H1 (cell line): ENCODE measurements at regions not wholly inside any gene's neighbourhood (a gene's known extent, or its start where the extent isn't known, plus 50 kb on each side); places are given as distances from the start of the nearest gene placed in this dataset.

Experiments used
- CHD2 ChIP-seq: IDR thresholded peaks from 2 replicates; pipeline ENCODE4 v1.6.1; 2012; ENCODE audit warnings: low read length, improper control_type of control experiment
- EP300 ChIP-seq, 2 experiments: IDR thresholded peaks; 1 replicate in 1 of 2; 2 replicates in 1 of 2; pipeline ENCODE4 v1.6.1; 2011 to 2012; ENCODE audit warnings: low read depth in 2 of 2, low read length in 2 of 2, mild to moderate bottlenecking in 2 of 2, borderline replicate concordance in 1 of 2, inconsistent platforms in 1 of 2, moderate library complexity in 1 of 2
- GABPA ChIP-seq: IDR thresholded peaks from 2 replicates; pipeline ENCODE4 v1.6.1; 2011; ENCODE audit warnings: mild to moderate bottlenecking, low read length, moderate library complexity, borderline replicate concordance; ENCODE audit not compliant: insufficient read depth
- USF2 ChIP-seq: IDR thresholded peaks from 2 replicates; pipeline ENCODE4 v1.6.1; 2011; ENCODE audit warnings: low read length, improper control_type of control experiment
- TF ChIP-seq, protein P1 (sequence below): fragments of 300-600 bp; sonication (generic); IDR thresholded peaks from 2 replicates; pipeline ENCODE4 v1.7.1; 2012; ENCODE audit warnings: low read length, moderate library complexity, mild to moderate bottlenecking, inconsistent platforms; ENCODE audit not compliant: insufficient replicate concordance

DNA sequence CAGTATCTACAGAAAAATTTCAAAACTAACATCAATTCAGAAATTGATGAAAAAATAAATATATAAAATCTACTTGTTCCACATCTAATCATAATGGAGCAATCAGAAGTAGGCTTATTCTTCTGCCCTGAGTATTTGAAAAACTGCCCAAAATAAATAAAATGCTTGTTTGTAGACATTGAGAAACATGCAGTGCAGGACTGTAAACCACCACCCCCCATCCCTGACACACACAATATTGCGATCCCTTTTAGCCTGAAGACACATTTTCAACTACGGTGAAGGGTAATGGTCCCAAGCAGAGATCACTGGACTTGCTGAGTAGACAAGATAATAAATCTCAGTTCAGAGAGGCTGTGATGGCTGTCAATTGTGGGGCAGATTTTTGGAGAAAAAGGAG lies 261.5 kb downstream of the C6orf118 start (continued):
- TF ChIP-seq, protein P1, sequence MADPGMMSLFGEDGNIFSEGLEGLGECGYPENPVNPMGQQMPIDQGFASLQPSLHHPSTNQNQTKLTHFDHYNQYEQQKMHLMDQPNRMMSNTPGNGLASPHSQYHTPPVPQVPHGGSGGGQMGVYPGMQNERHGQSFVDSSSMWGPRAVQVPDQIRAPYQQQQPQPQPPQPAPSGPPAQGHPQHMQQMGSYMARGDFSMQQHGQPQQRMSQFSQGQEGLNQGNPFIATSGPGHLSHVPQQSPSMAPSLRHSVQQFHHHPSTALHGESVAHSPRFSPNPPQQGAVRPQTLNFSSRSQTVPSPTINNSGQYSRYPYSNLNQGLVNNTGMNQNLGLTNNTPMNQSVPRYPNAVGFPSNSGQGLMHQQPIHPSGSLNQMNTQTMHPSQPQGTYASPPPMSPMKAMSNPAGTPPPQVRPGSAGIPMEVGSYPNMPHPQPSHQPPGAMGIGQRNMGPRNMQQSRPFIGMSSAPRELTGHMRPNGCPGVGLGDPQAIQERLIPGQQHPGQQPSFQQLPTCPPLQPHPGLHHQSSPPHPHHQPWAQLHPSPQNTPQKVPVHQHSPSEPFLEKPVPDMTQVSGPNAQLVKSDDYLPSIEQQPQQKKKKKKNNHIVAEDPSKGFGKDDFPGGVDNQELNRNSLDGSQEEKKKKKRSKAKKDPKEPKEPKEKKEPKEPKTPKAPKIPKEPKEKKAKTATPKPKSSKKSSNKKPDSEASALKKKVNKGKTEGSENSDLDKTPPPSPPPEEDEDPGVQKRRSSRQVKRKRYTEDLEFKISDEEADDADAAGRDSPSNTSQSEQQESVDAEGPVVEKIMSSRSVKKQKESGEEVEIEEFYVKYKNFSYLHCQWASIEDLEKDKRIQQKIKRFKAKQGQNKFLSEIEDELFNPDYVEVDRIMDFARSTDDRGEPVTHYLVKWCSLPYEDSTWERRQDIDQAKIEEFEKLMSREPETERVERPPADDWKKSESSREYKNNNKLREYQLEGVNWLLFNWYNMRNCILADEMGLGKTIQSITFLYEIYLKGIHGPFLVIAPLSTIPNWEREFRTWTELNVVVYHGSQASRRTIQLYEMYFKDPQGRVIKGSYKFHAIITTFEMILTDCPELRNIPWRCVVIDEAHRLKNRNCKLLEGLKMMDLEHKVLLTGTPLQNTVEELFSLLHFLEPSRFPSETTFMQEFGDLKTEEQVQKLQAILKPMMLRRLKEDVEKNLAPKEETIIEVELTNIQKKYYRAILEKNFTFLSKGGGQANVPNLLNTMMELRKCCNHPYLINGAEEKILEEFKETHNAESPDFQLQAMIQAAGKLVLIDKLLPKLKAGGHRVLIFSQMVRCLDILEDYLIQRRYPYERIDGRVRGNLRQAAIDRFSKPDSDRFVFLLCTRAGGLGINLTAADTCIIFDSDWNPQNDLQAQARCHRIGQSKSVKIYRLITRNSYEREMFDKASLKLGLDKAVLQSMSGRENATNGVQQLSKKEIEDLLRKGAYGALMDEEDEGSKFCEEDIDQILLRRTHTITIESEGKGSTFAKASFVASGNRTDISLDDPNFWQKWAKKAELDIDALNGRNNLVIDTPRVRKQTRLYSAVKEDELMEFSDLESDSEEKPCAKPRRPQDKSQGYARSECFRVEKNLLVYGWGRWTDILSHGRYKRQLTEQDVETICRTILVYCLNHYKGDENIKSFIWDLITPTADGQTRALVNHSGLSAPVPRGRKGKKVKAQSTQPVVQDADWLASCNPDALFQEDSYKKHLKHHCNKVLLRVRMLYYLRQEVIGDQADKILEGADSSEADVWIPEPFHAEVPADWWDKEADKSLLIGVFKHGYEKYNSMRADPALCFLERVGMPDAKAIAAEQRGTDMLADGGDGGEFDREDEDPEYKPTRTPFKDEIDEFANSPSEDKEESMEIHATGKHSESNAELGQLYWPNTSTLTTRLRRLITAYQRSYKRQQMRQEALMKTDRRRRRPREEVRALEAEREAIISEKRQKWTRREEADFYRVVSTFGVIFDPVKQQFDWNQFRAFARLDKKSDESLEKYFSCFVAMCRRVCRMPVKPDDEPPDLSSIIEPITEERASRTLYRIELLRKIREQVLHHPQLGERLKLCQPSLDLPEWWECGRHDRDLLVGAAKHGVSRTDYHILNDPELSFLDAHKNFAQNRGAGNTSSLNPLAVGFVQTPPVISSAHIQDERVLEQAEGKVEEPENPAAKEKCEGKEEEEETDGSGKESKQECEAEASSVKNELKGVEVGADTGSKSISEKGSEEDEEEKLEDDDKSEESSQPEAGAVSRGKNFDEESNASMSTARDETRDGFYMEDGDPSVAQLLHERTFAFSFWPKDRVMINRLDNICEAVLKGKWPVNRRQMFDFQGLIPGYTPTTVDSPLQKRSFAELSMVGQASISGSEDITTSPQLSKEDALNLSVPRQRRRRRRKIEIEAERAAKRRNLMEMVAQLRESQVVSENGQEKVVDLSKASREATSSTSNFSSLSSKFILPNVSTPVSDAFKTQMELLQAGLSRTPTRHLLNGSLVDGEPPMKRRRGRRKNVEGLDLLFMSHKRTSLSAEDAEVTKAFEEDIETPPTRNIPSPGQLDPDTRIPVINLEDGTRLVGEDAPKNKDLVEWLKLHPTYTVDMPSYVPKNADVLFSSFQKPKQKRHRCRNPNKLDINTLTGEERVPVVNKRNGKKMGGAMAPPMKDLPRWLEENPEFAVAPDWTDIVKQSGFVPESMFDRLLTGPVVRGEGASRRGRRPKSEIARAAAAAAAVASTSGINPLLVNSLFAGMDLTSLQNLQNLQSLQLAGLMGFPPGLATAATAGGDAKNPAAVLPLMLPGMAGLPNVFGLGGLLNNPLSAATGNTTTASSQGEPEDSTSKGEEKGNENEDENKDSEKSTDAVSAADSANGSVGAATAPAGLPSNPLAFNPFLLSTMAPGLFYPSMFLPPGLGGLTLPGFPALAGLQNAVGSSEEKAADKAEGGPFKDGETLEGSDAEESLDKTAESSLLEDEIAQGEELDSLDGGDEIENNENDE = no peak
- TF ChIP-seq GABPA = no peak
- no peak for TF ChIP-seq EP300 (IDR thresholded peaks at IDR 0.05; ENCODE audit: borderline replicate concordance in 1 of 2, low read depth in 2 of 2, low read length in 2 of 2)
- no peak for TF ChIP-seq CHD2
- no peak for TF ChIP-seq USF2
